ENCODE measurements at regions not wholly inside any gene's neighbourhood (a gene's known extent, or its start where the extent isn't known, plus 50 kb on each side); places are given as distances from the start of the nearest gene placed in this dataset.

DNA sequence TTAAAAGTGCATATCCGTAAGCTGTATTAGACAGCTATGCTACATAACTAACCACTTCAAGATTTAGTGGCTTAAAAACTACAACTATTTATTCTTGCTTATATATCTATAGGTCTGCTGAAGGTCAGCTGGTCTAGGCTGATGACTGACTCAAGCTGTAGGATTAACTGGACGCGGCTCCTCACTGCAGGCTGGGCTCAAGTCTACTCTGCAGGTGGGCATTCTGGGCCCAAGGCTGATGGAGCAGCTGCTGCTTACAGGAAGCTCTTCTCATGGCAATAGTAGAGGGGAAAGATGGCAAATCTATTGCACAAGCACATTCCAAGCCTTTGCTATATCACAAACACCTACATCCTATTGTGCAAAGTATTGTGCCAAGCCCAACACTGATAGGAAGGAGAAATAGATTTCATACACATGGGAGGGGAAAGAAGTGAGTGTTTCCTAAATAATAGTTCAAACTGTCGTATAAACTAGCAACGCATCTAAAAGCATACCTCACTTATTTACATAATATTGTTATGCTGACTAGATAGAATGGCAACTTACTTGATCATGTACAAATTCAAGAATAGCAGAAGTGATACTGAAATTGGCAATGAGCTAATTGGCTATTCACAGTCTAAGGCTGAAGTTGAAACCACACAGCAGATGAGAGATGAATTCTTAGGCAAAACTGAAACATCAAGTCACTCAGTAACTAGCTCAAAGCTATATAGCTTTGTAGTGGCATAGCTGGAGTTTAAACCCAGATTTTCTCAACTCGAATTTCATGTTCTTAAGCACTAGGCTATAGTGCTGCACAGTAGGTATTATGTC lies 263.8 kb downstream of the NKX6-1 start:
- intact Hi-C loops (cut with DNase I): loop anchor here (10.0 kb wide), 1 partner anchor 249 kb away; no protein-coding TSS in a partner anchor
- H3K27me3 ChIP-seq: no peaks in the 10 kb centered on the region
- no peaks in the 10 kb centered on the region for H3K9me3 ChIP-seq
- no peak for DNase-seq (ENCODE audit: extremely low spot score)
- WGBS: 82% methylated on average over 6 of the region's 6 CpGs
- peaks cover 0 to 60% (median 51%) of the 10 kb centered on the region in 4 donors for H3K4me1 ChIP-seq
- H3K27ac ChIP-seq (replicated peaks in 1 of 4): peak overlapping the region in 1 of 4 donors; percentile 14
- no peak overlapping the region for H3K4me3 ChIP-seq
- H3K36me3 ChIP-seq: no peaks in the 10 kb centered on the region
- no peak for TF ChIP-seq EP300 (IDR thresholded peaks at IDR 0.05)
- no peak for TF ChIP-seq POLR2A (IDR thresholded peaks at IDR 0.05; ENCODE audit: low read depth)
- TF ChIP-seq POLR2AphosphoS5 (IDR thresholded peaks at IDR 0.05): no peak
- TF ChIP-seq CTCF (IDR thresholded peaks at IDR 0.05): no peak

DNA sequence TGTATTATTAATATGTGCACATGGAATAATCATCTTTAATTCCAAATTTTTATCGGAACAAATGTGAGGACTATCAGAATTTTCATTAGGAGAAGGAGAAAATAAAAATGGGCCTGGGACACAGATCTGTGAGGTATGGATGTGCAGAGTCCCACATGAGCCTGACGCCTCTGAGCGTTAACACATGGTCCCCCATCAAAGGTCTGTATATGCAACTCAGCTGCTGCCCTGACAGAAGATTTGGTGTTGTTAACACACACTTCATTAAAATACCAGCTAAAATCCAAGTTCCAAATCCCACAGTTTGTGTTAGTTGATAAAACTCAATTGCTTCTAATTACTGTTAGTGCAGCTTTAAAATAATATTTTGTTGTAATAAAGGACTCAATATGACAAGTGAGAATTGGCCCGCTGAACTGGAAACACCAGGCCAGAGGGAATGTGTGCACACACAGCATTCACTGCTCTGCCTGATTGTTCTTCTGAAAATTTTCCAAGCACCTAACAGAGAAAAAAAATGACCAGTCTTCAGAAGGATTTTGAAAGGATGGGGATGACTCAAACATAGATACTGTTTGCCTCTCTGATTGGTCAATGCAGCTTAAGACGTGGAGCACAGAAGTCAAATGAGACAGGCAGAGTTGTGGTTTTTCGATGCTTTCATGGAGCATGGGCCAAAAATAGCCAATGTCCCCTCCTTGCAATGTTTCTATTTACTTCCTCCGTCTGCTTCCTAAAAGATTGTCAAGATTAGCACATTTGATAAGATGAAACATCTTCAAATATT lies 266.6 kb downstream of the NKX6-1 start:
- Histone ChIP-seq H3K27ac (replicated peaks in 1 of 4) (peak overlapping the region; percentile 46 to 68 (median 64)), H3K4me3 (no peak overlapping the region), H3K36me3 (no peaks in the 10 kb centered on the region), H3K9me3 (no peaks in the 10 kb centered on the region), H3K27me3 (no peaks in the 10 kb centered on the region), H3K4me1 (peaks cover 0 to 47% (median 40%) of the 10 kb centered on the region in 4 donors)
- intact Hi-C loops (cut with DNase I): loop anchor here (5.0 to 10.0 kb wide), 2 partner anchors 75 to 252 kb away; no protein-coding TSS in a partner anchor
- no peak for DNase-seq (ENCODE audit: extremely low spot score)
- 19% methylated on average over 7 of the region's 7 CpGs for WGBS
- TF ChIP-seq POLR2AphosphoS5 (IDR thresholded peaks at IDR 0.05) (peak in 1 of 2 donors; percentile 10), EP300 (IDR thresholded peaks at IDR 0.05) (no peak)

DNA sequence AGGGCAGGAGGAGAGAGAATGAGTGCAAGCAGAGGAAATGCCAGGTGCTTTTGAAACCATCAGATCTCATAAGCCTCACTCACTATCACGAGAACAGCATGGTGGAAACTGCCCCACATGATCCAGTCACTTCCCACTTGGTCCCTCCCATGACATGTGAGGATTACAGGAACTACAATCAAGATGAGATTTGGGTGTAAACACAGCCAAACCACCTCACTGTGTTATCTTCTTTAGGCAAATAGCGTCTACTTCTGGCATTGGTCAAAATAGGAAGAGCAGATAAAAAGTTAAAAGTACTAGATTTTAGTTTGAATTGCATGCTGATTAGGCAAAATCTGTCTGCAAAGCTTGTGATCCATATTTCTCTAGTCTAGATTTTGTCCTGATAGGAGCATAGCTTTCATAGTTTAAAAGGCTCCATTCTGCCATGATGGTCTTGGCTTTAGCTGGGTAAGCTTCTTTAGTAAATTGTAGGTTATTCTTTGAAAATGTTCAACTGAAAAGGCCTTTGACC lies 267.5 kb downstream of the NKX6-1 start:
- H3K9me3 ChIP-seq: no peaks in the 10 kb centered on the region
- WGBS: 53% methylated on average over 2 of the region's 2 CpGs
- H3K4me1 ChIP-seq: peaks cover 0 to 47% (median 35%) of the 10 kb centered on the region in 4 donors
- TF ChIP-seq CTCF (IDR thresholded peaks at IDR 0.05): no peak
- TF ChIP-seq POLR2AphosphoS5 (IDR thresholded peaks at IDR 0.05): no peak
- TF ChIP-seq POLR2A (IDR thresholded peaks at IDR 0.05; ENCODE audit: low read depth): no peak
- no peak for TF ChIP-seq EP300 (IDR thresholded peaks at IDR 0.05)
- no peak for DNase-seq (ENCODE audit: extremely low spot score)
- no peaks in the 10 kb centered on the region for H3K27me3 ChIP-seq
- no peaks in the 10 kb centered on the region for H3K36me3 ChIP-seq
- H3K27ac ChIP-seq (replicated peaks in 1 of 4): peak overlapping the region; percentile 46 to 68 (median 64)
- H3K4me3 ChIP-seq: no peak overlapping the region
- intact Hi-C loops (cut with DNase I): loop anchor here (5.0 to 10.0 kb wide), 2 partner anchors 74 to 253 kb away; no protein-coding TSS in a partner anchor

DNA sequence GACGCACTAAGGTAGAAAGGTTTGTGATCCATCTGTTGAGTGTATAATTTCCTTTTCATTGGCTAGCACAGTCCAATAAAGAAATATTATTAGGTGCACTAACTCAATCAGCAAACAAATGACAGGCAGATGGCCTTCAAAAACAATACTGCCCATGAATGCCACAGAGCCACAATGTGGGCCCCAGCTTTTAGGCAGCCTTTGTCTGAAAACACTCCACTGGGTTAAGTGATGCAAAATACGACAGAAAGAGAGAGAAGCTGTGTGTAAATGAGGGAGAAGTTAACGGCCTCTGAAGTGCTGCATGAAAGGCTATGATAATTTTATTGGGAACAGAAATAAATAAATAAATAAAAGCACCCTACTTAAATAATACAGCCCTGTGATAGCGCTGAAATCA lies 274.6 kb downstream of the NKX6-1 start:
- no peak for DNase-seq (ENCODE audit: extremely low spot score)
- 76% methylated on average over 4 of the region's 4 CpGs for WGBS
- no peaks in the 10 kb centered on the region for H3K27me3 ChIP-seq
- TF ChIP-seq EP300 (IDR thresholded peaks at IDR 0.05): no peak
- TF ChIP-seq POLR2AphosphoS5 (IDR thresholded peaks at IDR 0.05): no peak
- TF ChIP-seq CTCF (IDR thresholded peaks at IDR 0.05): no peak
- no peak for TF ChIP-seq POLR2A (IDR thresholded peaks at IDR 0.05; ENCODE audit: low read depth)
- H3K27ac ChIP-seq (replicated peaks in 1 of 4): no peak overlapping the region
- H3K4me3 ChIP-seq: no peak overlapping the region
- intact Hi-C loops (cut with DNase I): no loop called here
- H3K4me1 ChIP-seq: peaks cover 0 to 38% (median 24%) of the 10 kb centered on the region in 4 donors
- H3K36me3 ChIP-seq: no peaks in the 10 kb centered on the region
- no peaks in the 10 kb centered on the region for H3K9me3 ChIP-seq

- Histone ChIP-seq H3K36me3 (no peaks in the 10 kb centered on the region), H3K4me1 (peaks cover 0 to 51% (median 34%) of the 10 kb centered on the region in 4 donors), H3K4me3 (no peak overlapping the region), H3K27me3 (no peaks in the 10 kb centered on the region), H3K27ac (replicated peaks in 1 of 4) (peak overlapping the region; percentile 46 to 70 (median 52)), H3K9me3 (no peaks in the 10 kb centered on the region)
- 59% methylated on average over 4 of the region's 4 CpGs for WGBS
- intact Hi-C loops (cut with DNase I): no loop called here
- DNase-seq (ENCODE audit: extremely low spot score): no peak
- TF ChIP-seq POLR2A (IDR thresholded peaks at IDR 0.05; ENCODE audit: low read depth) (no peak), CTCF (IDR thresholded peaks at IDR 0.05) (no peak), POLR2AphosphoS5 (IDR thresholded peaks at IDR 0.05) (no peak), EP300 (IDR thresholded peaks at IDR 0.05) (no peak)
Observed at GRCh38 chr4:84221704-84222103, 277.4 kb downstream of the NKX6-1 start.
